ENCODE measurements at regions not wholly inside any gene's neighbourhood (a gene's known extent, or its start where the extent isn't known, plus 50 kb on each side); places are given as distances from the start of the nearest gene placed in this dataset.

- TF ChIP-seq ZFP3 (CRISPR knock-in tag; IDR thresholded peaks at IDR 0.05) (no peak), RARB (CRISPR knock-in tag; IDR thresholded peaks at IDR 0.05) (no peak), GLIS3 (CRISPR knock-in tag; IDR thresholded peaks at IDR 0.05) (no peak), OSR1 (CRISPR knock-in tag; IDR thresholded peaks at IDR 0.05) (no peak), ARNTL (CRISPR knock-in tag; IDR thresholded peaks at IDR 0.05; ENCODE audit: borderline replicate concordance, low read depth) (no peak), ZFP30 (CRISPR knock-in tag; IDR thresholded peaks at IDR 0.05) (no peak), PPARA (CRISPR knock-in tag; IDR thresholded peaks at IDR 0.05; ENCODE audit: borderline replicate concordance) (no peak), SNAI2 (CRISPR knock-in tag; IDR thresholded peaks at IDR 0.05) (no peak), TCF4 (CRISPR knock-in tag; IDR thresholded peaks at IDR 0.05; ENCODE audit: borderline replicate concordance) (no peak), ZNF8 (CRISPR knock-in tag; IDR thresholded peaks at IDR 0.05) (no peak), ZNF70 (CRISPR knock-in tag; IDR thresholded peaks at IDR 0.05) (no peak)
- TF ChIP-seq, protein P1, sequence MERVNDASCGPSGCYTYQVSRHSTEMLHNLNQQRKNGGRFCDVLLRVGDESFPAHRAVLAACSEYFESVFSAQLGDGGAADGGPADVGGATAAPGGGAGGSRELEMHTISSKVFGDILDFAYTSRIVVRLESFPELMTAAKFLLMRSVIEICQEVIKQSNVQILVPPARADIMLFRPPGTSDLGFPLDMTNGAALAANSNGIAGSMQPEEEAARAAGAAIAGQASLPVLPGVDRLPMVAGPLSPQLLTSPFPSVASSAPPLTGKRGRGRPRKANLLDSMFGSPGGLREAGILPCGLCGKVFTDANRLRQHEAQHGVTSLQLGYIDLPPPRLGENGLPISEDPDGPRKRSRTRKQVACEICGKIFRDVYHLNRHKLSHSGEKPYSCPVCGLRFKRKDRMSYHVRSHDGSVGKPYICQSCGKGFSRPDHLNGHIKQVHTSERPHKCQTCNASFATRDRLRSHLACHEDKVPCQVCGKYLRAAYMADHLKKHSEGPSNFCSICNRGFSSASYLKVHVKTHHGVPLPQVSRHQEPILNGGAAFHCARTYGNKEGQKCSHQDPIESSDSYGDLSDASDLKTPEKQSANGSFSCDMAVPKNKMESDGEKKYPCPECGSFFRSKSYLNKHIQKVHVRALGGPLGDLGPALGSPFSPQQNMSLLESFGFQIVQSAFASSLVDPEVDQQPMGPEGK (CRISPR knock-in tag; IDR thresholded peaks at IDR 0.05; ENCODE audit: borderline replicate concordance) = no peak
- TF ChIP-seq, protein P2, sequence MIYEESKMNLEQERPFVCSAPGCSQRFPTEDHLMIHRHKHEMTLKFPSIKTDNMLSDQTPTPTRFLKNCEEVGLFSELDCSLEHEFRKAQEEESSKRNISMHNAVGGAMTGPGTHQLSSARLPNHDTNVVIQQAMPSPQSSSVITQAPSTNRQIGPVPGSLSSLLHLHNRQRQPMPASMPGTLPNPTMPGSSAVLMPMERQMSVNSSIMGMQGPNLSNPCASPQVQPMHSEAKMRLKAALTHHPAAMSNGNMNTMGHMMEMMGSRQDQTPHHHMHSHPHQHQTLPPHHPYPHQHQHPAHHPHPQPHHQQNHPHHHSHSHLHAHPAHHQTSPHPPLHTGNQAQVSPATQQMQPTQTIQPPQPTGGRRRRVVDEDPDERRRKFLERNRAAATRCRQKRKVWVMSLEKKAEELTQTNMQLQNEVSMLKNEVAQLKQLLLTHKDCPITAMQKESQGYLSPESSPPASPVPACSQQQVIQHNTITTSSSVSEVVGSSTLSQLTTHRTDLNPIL (CRISPR knock-in tag; IDR thresholded peaks at IDR 0.05; ENCODE audit: low read depth) = no peak
Measured at GRCh38 chr5:147084702-147085101, 150.1 kb upstream of the STK32A start.

Measured in SK-N-SH treated with all-trans-retinoic acid at 6 μM for 48 hours (cell line).